K562 (cell line): ENCODE measurements at regions not wholly inside any gene's neighbourhood (a gene's known extent, or its start where the extent isn't known, plus 50 kb on each side); places are given as distances from the start of the nearest gene placed in this dataset.

Experiments used
- ATAC-seq: fragments of 200-7000 bp; cut with Tn5 transposase; 3 replicates; pipeline ENCODE4 v1.9.1; 2020; ENCODE audit warnings: moderate library complexity
- BruUV-seq: library from RNA; stranded (reverse); fragments of 400-500 nt; replicated peaks from 2 replicates; lab custom pipeline; 2021; lab: Mats Ljungman, UMichigan
- CTCF ChIA-PET: fragments of 300-600 bp; formaldehyde crosslinking; extraction: SDS; loops from one replicate; lab custom pipeline; 2021; ENCODE audit warnings: low intra/inter-chr PET ratio; lab: Yijun Ruan, JAX
- POLR2A ChIA-PET: fragments of 300-600, 350-650 bp; sonication (Branson Sonifier 250); formaldehyde crosslinking; extraction: SDS; loops from one replicate; lab custom pipeline; 2021; ENCODE audit warnings: antibody characterized with exemption, inconsistent platforms; lab: Yijun Ruan, JAX
- DNase-seq, 4 experiments: peaks; one replicate each; pipeline versions ENCODE4 v3.0.0 to v3.0.0-alpha.2; 2011 to 2018; ENCODE audit warnings: low spot score in 3 of 4, mixed read lengths in 3 of 4; ENCODE audit errors: extremely low read depth in 1 of 4
- FAIRE-seq: peaks from 2 replicates; lab custom pipeline; 2011; peaks lifted over from hg19 to GRCh38; lab: Jason Lieb, UNC
- H2AFZ ChIP-seq: 2 replicates; pipeline ENCODE4 v1.6.0; 2011; ENCODE audit warnings: low read depth, low read length, control low read depth, inconsistent platforms
- H3K27ac ChIP-seq: fragments of 200-600 bp; 3 replicates; pipeline ENCODE4 v1.8.0; 2011; ENCODE audit warnings: low read depth, mild to moderate bottlenecking, control low read depth, inconsistent platforms, low read length, moderate library complexity, mixed read lengths; ENCODE audit errors: extremely low read depth
- H3K27me3 ChIP-seq, 2 experiments: fragments of 300-600 bp in 1 of 2; 2 replicates in 1 of 2; 3 replicates in 1 of 2; pipeline versions ENCODE4 v1.6.0 to v1.8.0; 2011; ENCODE audit warnings: inconsistent platforms in 2 of 2, low read length in 2 of 2, mild to moderate bottlenecking in 1 of 2, mixed read lengths in 1 of 2, moderate library complexity in 1 of 2; ENCODE audit not compliant: control insufficient read depth in 2 of 2, insufficient read depth in 2 of 2
- H3K36me3 ChIP-seq: fragments of 300-600 bp; 3 replicates; pipeline ENCODE4 v1.8.0; 2011; ENCODE audit warnings: mild to moderate bottlenecking, low read length, inconsistent platforms; ENCODE audit not compliant: control insufficient read depth, insufficient read depth
- H3K4me1 ChIP-seq, 2 experiments: fragments of 200-600 bp in 1 of 2; replicated peaks in 1 of 2; 2 replicates in 1 of 2; 3 replicates in 1 of 2; pipeline versions ENCODE4 v1.5.1 to v1.8.0; 2011; ENCODE audit warnings: inconsistent platforms in 2 of 2, low read length in 2 of 2, mild to moderate bottlenecking in 1 of 2, mixed read lengths in 1 of 2, moderate library complexity in 1 of 2; ENCODE audit not compliant: control insufficient read depth in 2 of 2, insufficient read depth in 2 of 2
- H3K4me2 ChIP-seq: 2 replicates; pipeline ENCODE4 v1.6.1; 2011; ENCODE audit warnings: low read length, control low read depth, inconsistent platforms, mixed read lengths; ENCODE audit not compliant: insufficient read depth
- H3K4me3 ChIP-seq: fragments of 200-600 bp; sonication (generic), shearing (Covaris generic); 2 replicates; pipeline ENCODE4 v1.5.1; 2016; ENCODE audit warnings: control low read depth, inconsistent platforms
- H3K79me2 ChIP-seq: fragments of 200-600 bp; 3 replicates; pipeline ENCODE4 v1.8.0; 2011; ENCODE audit warnings: low read length, inconsistent platforms; ENCODE audit not compliant: control insufficient read depth, insufficient read depth
- H3K9ac ChIP-seq, 2 experiments: 2 replicates each; pipeline versions ENCODE4 v1.6.0 to v1.6.1; 2011; ENCODE audit warnings: low read depth in 2 of 2, low read length in 2 of 2, control low read depth in 1 of 2, inconsistent platforms in 1 of 2, mild to moderate bottlenecking in 1 of 2, mixed read lengths in 1 of 2; ENCODE audit not compliant: insufficient read depth in 1 of 2
- H3K9me1 ChIP-seq: one replicate; pipeline ENCODE4 v1.6.0; 2011; ENCODE audit warnings: inconsistent platforms, mild to moderate bottlenecking, low read length, moderate library complexity; ENCODE audit not compliant: control insufficient read depth, insufficient read depth
- H3K9me3 ChIP-seq: replicated peaks from 2 replicates; pipeline ENCODE4 v1.5.1; 2011; ENCODE audit warnings: low read depth, low read length, inconsistent platforms; ENCODE audit not compliant: control insufficient read depth, insufficient read depth
- H4K20me1 ChIP-seq: replicated peaks from 2 replicates; pipeline ENCODE4 v1.6.1; 2011; ENCODE audit warnings: low read length, inconsistent platforms, mixed read lengths; ENCODE audit not compliant: control insufficient read depth, insufficient read depth
- CHD2 ChIP-seq: IDR thresholded peaks from 2 replicates; pipeline ENCODE4 v1.6.1; 2011; ENCODE audit warnings: low read depth, low read length
- IFI16 ChIP-seq: fragments of 250-450 bp; sonication (Bioruptor Pico); IDR thresholded peaks from 2 replicates; pipeline ENCODE4 v2.1.2; 2022; ENCODE audit warnings: mild to moderate bottlenecking, inconsistent platforms
- KDM2B ChIP-seq: fragments of 250-450 bp; sonication (Bioruptor Pico); IDR thresholded peaks from 2 replicates; pipeline ENCODE4 v1.8.0; 2021; ENCODE audit warnings: mild to moderate bottlenecking, moderate library complexity
- MAFG ChIP-seq: fragments of 450-650 bp; conservative IDR thresholded peaks from 2 replicates; pipeline ENCODE4 v1.6.1; 2016; ENCODE audit warnings: missing genetic modification characterization, missing compliant biosample characterization
- NR3C1 ChIP-seq: sonication (generic); formaldehyde crosslinking; IDR thresholded peaks from 2 replicates; pipeline ENCODE4 v1.8.1; 2022; ENCODE audit warnings: missing genetic modification reagents
- TEAD4 ChIP-seq, 2 experiments: sonication (generic) in 1 of 2; formaldehyde crosslinking in 1 of 2; IDR thresholded peaks; 2 replicates each; pipeline versions ENCODE4 v1.6.1 to v1.8.0; 2012 to 2022; ENCODE audit warnings: borderline replicate concordance in 1 of 2, inconsistent platforms in 1 of 2, low read length in 1 of 2, mild to moderate bottlenecking in 1 of 2, missing genetic modification reagents in 1 of 2
- THRAP3 ChIP-seq: fragments of 450-650 bp; IDR thresholded peaks from 2 replicates; pipeline ENCODE4 v1.6.1; 2016; ENCODE audit warnings: mild to moderate bottlenecking, inconsistent platforms, borderline replicate concordance
- ZBTB26 ChIP-seq: fragments of 450-650 bp; formaldehyde crosslinking; IDR thresholded peaks from 2 replicates; pipeline ENCODE4 v1.4.0; 2022; ENCODE audit warnings: missing genetic modification characterization
- ZNF212 ChIP-seq: fragments of 450-650 bp; formaldehyde crosslinking; IDR thresholded peaks from 2 replicates; pipeline ENCODE4 v1.4.0; 2020; ENCODE audit warnings: mild to moderate bottlenecking
- ZNF449 ChIP-seq: fragments of 250-450 bp; sonication (Bioruptor Pico); IDR thresholded peaks from 2 replicates; pipeline ENCODE4 v1.8.0; 2022; ENCODE audit warnings: moderate library complexity, mild to moderate bottlenecking, inconsistent platforms
- ZNF57 ChIP-seq: fragments of 450-650 bp; formaldehyde crosslinking; IDR thresholded peaks from 2 replicates; pipeline ENCODE4 v1.4.0; 2020; ENCODE audit warnings: mild to moderate bottlenecking, moderate library complexity
- in situ Hi-C: fragments of 300-500 bp; cut with MboI; formaldehyde crosslinking; loops from 4 replicates; pipeline ENCODE4 v1.15.0; 2018; ENCODE audit warnings: inconsistent platforms, mixed read lengths
- intact Hi-C: fragments of 100-400 bp; cut with micrococcal nuclease; formaldehyde crosslinking; loops from 2 replicates; pipeline ENCODE4 v1.14.2; 2022
- TF ChIP-seq, protein P1 (sequence below): sonication (generic); formaldehyde crosslinking; IDR thresholded peaks from 2 replicates; pipeline ENCODE4 v1.8.0; 2022; ENCODE audit warnings: mild to moderate bottlenecking, missing genetic modification reagents
- TF ChIP-seq, protein P2 (sequence below), 2 experiments: fragments of 250-450 bp in 1 of 2; fragments of 450-650 bp in 1 of 2; sonication (Bioruptor Pico) in 1 of 2; IDR thresholded peaks; 2 replicates each; pipeline versions ENCODE4 v1.6.1 to v1.8.0; 2016 to 2021; ENCODE audit warnings: mild to moderate bottlenecking in 2 of 2, moderate library complexity in 2 of 2, missing compliant biosample characterization in 1 of 2, missing genetic modification characterization in 1 of 2

GRCh38 chr3:102750322-102750721, 315.5 kb downstream of the ZPLD1 start (continued):
- TF ChIP-seq ZNF449 (CRISPR knock-in tag) = no peak
- no peak for TF ChIP-seq THRAP3
- TF ChIP-seq CHD2 = no peak
- TF ChIP-seq ZNF57 (CRISPR knock-in tag) = no peak
- TF ChIP-seq, protein P1, sequence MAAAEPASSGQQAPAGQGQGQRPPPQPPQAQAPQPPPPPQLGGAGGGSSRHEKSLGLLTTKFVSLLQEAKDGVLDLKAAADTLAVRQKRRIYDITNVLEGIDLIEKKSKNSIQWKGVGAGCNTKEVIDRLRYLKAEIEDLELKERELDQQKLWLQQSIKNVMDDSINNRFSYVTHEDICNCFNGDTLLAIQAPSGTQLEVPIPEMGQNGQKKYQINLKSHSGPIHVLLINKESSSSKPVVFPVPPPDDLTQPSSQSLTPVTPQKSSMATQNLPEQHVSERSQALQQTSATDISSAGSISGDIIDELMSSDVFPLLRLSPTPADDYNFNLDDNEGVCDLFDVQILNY (CRISPR knock-in tag) = no peak
- no peak for TF ChIP-seq KDM2B (CRISPR knock-in tag)
- TF ChIP-seq ZNF212 (CRISPR knock-in tag) = no peak

- ChIA-PET POLR2A (no interaction called here), CTCF (no interaction called here)
- H3K4me3 ChIP-seq = no peak overlapping the region
- H3K9ac ChIP-seq = no peak overlapping the region
- H3K9me3 ChIP-seq = no peaks in the 10 kb centered on the region
- no peaks in the 10 kb centered on the region for H4K20me1 ChIP-seq
- no peak for DNase-seq
- H3K36me3 ChIP-seq = no peaks in the 10 kb centered on the region
- intact Hi-C loops (no loop called here), in situ Hi-C loops (no loop called here)
- BruUV-seq = no TSS peak
- H3K4me2 ChIP-seq = no peak overlapping the region
- TF ChIP-seq, protein P2, sequence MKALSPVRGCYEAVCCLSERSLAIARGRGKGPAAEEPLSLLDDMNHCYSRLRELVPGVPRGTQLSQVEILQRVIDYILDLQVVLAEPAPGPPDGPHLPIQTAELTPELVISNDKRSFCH (CRISPR knock-in tag; IDR thresholded peaks at IDR 0.05) = no peak
- TF ChIP-seq, protein P2 (tag; IDR thresholded peaks at IDR 0.05) = no peak
- TF ChIP-seq NR3C1 (no peak), MAFG (no peak), IFI16 (no peak), TEAD4 (IDR thresholded peaks at IDR 0.05; ENCODE audit: low read length) (no peak), TEAD4 (CRISPR knock-in tag; IDR thresholded peaks at IDR 0.05; ENCODE audit: borderline replicate concordance) (no peak), ZBTB26 (no peak)
- H2AFZ ChIP-seq = no peak overlapping the region
- no peaks in the 10 kb centered on the region for H3K9me1 ChIP-seq
- no peaks in the 10 kb centered on the region for H3K27me3 ChIP-seq
- no peaks in the 10 kb centered on the region for H3K4me1 ChIP-seq
- no peak for ATAC-seq
- H3K79me2 ChIP-seq = no peaks in the 10 kb centered on the region
- no peak overlapping the region for H3K27ac ChIP-seq
- no peak for FAIRE-seq
Measured at GRCh38 chr3:102753901-102754300, 319.1 kb downstream of the ZPLD1 start.
